ENCODE measurements at regions not wholly inside any gene's neighbourhood (a gene's known extent, or its start where the extent isn't known, plus 50 kb on each side); places are given as distances from the start of the nearest gene placed in this dataset.
"Not testable (repeated sequence)": the region's sequence is repeated elsewhere in the genome, so short reads cannot be mapped to it uniquely, and the experiment has no call there.

DNA sequence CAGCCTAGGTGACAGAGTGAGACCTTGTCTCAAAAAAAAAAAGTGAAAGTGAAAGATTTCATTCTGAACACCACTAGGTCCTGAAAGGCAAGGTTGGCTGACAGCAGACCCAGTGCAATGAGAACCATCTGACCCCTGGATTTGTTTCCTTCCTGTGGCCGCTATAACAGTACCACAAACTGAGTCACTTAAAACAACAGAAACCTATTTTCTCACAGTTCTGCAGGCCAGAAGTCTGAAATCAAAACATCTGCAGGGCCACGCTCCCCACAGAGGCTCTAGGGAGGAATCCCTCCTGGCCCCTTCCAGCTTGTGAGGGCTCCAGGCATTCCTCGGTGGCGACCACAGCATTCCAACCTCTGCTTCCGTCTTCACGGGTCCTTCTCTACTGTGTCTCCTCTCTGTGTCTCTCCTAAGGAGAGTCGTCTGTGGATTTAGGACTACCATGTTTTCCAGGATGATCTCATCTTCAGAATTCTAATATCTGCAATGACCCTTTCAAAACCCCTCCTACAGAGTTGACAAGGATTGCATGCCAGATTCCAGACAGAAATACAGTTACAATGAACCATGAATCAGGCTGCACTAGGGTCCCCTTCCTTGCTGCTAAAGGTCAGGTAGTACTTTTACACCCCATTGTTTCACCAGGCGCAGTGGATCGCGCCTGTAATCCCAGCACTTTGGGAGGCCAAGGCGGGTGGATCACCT, 78.0 kb upstream of the ADGRL1 start:
- peak; percentile 8 for DNase-seq

DNA sequence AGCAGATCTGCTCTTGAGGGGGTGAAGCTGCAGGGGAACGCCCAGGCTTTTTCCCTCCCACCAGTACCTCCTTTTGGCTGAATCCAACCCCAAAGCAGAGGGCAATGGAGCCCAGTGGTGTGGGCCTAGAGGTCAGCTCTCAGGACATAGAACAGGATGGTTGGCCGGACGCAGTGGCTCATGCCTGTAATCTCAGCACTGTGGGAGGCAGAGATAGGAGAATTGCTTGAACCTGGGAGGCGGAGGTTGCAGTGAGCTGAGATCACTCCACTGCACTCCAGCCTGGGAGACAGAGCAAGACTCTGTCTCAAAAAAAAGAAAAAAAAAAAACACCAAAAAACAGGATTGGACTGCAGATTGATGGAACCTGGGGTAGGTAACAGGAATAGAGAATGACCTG, 73.3 kb upstream of the ADGRL1 start:
- DNase-seq, result not testable (repeated sequence)

DNA sequence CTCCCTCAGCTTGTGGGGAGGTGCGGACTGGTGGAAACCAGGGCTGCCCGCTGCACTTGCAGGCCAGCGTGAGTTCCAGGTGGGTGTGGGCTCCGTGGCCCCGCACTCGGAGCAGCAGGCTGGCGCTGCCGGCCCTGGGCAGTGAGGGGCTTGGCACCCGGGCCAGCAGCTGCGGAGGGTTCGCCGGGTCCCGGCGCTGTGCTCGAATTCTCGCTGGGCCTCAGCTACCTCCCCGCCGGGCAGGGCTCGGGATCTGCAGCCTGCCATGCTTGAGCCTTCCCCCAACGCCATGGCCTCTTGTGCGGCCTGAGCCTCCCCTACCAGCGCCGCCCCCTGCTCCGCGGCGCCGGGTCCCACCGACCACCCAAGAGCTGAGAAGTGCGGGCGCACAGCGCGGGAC, 71.6 kb upstream of the ADGRL1 start:
- DNase-seq, result no peak

DNA sequence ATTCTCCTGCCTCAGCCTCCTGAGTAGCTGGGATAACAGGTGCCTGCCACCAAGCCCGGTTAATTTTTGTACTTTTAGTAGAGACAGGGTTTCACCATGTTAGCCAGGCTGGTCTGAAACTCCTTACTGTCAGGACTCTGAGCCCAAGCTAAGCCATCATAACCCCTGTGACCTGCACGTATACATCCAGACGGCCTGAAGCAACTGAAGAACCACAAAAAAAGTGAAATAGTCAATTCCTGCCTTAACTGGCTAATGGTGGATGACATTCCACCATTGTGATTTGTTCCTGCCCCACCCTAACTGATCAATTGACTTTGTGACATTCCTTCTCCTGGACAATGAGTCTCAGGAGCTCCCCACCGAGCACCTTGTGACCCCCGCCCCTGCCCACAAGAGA, 69.9 kb upstream of the ADGRL1 start:
- not testable (repeated sequence) for DNase-seq

DNA sequence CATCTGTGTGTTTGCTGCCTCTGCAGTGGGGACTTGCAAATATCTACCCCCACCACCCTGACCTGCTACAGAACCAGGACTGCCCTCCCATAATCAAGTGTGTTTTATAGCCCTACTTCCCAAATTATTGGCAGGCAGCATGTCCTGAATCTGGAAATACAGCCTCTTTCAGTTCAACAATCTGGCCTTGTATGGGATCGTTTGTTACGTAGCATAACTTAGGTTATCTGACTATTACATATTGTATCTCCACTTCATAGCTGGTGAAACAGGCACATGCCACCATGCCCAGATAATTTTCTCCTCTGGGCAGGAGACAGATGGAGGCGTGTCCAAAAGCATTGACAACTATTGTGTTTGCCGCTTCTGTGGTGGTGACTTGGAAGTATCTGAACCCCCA, 66.7 kb upstream of the ADGRL1 start:
- DNase-seq, result no peak

DNA sequence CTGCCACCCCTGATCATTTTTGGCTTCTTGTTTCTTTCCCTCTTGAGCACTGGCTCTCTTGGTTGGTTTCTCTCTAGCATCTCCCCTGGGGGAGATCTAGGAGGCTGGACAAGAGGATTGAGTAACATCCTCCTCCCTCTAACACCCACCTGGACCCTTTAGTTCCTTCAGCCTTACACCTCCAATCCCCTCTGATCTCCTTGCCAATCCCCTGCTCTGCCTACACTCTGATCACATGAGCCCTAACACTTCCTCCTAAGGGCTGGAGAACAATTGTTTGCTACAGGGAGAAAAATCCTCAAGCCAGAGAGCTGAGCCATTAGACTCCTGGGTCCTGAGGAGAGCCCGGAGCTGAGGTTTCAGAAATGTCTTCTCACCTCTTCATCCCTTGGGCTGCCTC, 65.9 kb upstream of the ADGRL1 start:
- DNase-seq, result no peak

DNA sequence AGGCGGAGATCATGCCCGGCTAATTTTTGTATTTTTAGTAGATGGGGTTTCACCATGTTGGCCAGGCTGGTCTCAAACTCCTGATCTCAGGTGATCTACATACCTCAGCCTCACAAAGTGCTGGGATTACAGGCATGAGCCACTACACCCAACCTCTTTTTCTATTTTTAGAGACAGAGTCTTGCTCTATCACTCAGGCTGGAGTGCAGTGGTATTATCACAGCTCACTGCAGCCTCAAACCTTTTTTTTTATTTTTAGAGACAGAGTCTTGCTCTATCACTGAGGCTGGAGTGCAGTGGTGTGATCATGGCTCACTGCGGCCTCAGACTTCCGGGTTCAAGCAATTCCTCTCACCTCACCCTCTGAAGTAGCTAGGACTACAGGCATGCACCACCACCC, 64.6 kb upstream of the ADGRL1 start:
- DNase-seq, result not testable (repeated sequence)

DNA sequence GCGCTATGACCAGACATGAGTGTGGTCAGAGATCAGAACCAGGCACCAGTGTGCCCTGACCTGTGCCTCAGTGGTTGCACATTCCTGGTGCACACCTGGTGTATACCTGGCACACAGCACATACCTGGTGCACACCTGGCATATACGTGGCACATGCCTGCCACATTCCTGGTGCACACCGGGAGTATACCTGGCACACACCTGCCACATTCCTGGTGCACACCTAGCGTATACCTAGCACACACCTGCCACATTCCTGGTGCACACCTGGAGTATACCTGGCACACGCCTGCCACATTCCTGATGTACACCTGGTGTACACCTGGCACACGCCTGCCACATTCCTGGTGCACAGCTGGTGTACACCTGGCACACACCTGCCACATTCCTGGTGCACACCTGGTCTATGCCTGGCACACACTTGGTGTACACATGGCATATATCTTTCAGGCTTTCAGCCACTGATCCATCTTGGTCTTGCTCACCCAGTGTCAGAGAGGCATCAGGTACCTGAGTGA, 61.3 kb upstream of the ADGRL1 start:
- no peak for DNase-seq

DNA sequence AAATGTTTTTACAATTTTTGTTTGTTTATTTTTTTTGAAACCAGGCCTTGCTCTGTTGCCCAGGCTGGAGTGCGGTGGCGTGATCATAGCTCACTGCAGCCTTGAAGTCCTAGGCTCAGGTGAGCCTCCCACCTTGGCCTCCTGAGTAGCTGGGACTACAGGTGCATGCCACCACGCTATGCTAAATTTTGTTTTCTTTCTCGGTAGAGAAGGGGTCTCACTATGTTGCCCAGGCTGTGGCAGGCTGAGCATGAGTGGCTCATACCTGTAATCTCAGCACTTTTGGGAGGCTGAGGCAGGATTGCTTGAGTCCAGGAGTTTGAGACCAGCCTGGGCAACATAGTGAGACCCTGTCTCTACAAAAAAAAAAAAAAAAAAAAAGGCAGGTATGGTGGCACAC, 60.2 kb upstream of the ADGRL1 start:
- not testable (repeated sequence) for DNase-seq

DNA sequence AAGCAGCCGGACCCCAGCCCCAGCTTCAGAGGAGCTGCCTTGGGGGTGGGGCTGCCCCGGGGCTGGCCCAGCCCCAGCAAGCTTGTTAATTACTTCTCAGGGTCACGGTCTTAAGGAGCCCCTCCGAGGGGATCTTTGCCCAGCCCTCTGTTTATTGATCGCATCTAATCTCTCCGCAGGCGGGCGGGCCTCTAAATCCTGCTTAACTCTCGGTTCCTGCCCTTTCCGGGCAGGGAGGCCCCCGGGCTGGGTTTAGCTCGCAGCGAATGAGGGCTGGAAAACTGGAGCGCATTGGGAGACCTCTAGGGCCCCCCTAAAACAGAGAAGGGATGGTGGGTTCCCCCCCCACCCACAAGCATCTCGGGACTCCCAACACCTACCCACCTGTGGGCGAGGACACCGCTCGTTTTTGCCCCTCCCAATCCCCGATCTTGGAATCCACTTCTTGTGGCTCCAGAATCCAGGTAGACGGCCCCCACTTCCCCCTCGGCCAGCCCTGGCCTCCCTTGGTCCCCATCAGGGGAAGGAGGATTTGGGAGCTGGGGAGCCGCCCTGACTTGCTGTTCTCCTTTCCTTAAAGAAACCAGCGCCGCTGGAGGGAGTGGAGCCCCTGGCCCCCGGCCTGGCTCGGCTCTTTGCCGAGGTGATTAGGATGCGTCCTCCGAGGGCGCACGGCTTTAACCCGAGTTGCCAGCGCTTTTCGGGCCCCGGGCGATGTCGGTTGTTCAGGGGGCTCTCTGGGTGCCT, 59.5 kb upstream of the ADGRL1 start:
- no peak for DNase-seq

DNA sequence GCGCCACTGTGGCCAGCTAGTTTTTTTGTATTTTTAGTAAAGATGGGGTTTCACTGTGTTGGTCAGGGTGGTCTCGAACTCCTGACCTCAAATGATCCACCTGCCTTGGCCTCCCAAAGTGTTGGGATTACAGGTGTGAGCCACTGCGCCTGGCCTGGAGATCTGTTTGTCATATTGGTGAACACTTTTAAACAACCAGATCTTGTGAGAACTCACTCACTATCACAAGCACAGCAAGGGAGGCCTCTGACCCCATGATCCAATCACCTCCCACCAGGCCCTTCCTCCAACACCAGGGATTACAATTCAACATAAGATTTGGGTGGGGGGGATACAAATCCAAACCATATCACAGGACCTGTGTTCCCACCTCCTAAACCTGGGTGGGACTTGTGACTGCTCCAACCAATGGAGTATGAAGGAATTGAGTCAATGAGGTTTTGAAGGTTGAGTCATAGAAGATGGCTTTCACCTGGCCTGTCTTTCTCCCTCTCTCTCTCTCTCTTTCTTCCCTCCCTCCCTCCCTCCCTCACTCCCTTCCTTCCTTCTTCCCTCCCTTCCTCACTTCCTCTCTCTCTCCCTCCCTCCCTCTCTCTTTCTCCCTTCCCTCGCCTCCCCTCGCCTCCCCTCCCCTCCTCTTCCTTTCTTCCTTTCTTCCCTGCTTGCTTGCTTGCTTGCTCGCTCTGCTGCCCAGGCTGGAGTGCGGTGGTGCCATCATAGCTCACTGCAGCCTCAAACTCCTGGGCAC, 50.1 kb upstream of the ADGRL1 start:
- not testable (repeated sequence) for DNase-seq
